SK-N-SH treated with all-trans-retinoic acid at 6 μM for 48 hours (cell line): ENCODE measurements at regions not wholly inside any gene's neighbourhood (a gene's known extent, or its start where the extent isn't known, plus 50 kb on each side); places are given as distances from the start of the nearest gene placed in this dataset.

Experiments used
- BACH2 ChIP-seq: fragments of 250-450 bp; sonication (Bioruptor Pico); IDR thresholded peaks from 2 replicates; pipeline ENCODE4 v1.9.0; 2021; ENCODE audit warnings: mild to moderate bottlenecking, borderline replicate concordance
- ESRRG ChIP-seq: fragments of 250-450 bp; sonication (Bioruptor Pico); IDR thresholded peaks from 2 replicates; pipeline ENCODE4 v1.6.1; 2021; ENCODE audit warnings: mild to moderate bottlenecking
- SNAI2 ChIP-seq: fragments of 250-450 bp; sonication (Bioruptor Pico); IDR thresholded peaks from 2 replicates; pipeline ENCODE4 v1.5.0; 2020; ENCODE audit warnings: mild to moderate bottlenecking, moderate library complexity
- TCF4 ChIP-seq: fragments of 250-450 bp; sonication (Bioruptor Pico); IDR thresholded peaks from 2 replicates; pipeline ENCODE4 v1.8.0; 2021; ENCODE audit warnings: mild to moderate bottlenecking, moderate library complexity, borderline replicate concordance
- ZNF565 ChIP-seq: fragments of 450-650 bp; formaldehyde crosslinking; conservative IDR thresholded peaks from 2 replicates; pipeline ENCODE4 v1.5.0; 2020; ENCODE audit warnings: low read depth, mild to moderate bottlenecking, moderate library complexity

DNA sequence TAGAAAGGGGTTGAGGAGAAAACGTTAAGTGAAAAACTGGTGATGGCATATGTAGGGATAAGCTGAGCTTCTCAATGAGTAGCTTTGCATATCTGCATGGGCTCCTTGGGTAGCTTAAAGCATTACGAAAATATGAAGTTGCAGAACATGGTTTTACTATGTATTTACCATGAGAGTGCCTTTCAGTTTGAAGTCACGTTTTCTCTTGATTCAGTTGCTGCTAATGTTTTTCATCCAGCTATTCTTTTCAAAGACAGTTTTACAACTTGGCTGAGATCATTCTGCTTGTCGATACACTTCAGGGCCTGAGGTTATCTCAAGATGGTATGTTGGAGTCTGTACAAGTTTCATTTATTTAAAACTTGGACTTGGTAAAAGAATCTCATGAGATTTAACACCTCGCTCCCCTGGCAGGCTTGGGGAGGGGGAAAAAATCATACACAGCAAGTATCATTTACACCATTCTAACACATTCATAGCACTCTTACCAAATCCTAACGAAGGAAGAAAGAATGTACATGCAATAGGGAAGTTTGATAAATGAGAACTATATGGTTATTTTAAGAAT is 103.3 kb upstream of the CMC1 start:
- no peak for TF ChIP-seq ESRRG (CRISPR knock-in tag)
- TF ChIP-seq BACH2 (CRISPR knock-in tag): no peak
- no peak for TF ChIP-seq TCF4 (CRISPR knock-in tag)
- TF ChIP-seq ZNF565 (CRISPR knock-in tag): no peak
- no peak for TF ChIP-seq SNAI2 (CRISPR knock-in tag)
